Hepatocyte (in vitro differentiated cells): ENCODE measurements at regions not wholly inside any gene's neighbourhood (a gene's known extent, or its start where the extent isn't known, plus 50 kb on each side); places are given as distances from the start of the nearest gene placed in this dataset.

Source experiments
- EZH2 ChIP-seq: fragments of 200-600 bp; sonication (generic); IDR thresholded peaks from 2 replicates; pipeline ENCODE4 v1.6.1; 2016; ENCODE audit warnings: antibody characterized with exemption, mild to moderate bottlenecking, borderline replicate concordance
- TF ChIP-seq, protein P1 (sequence below): fragments of 200-600 bp; sonication (generic); IDR thresholded peaks from 2 replicates; pipeline ENCODE4 v1.5.1; 2016; ENCODE audit warnings: antibody characterized with exemption, mild to moderate bottlenecking; ENCODE audit not compliant: poor library complexity

DNA sequence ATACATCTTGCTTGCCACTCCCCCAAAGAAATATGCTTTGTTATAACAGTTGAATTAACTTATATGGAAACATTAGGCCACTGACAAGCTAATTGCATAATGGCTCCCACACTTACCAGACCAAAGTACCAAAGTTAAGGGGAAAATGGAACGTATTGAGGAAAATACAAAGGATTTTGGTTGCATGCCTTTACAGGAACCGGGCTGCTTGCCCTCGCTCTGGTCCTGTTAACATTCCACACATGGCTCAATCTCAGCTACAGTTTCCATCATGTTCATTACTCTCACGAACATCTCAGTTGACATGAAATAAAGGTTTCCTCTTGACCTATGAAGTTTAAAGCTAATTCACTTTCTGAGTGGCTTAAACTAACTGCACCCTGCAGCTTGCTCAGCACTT lies 220.7 kb upstream of the RXFP2 start:
- TF ChIP-seq, protein P1, sequence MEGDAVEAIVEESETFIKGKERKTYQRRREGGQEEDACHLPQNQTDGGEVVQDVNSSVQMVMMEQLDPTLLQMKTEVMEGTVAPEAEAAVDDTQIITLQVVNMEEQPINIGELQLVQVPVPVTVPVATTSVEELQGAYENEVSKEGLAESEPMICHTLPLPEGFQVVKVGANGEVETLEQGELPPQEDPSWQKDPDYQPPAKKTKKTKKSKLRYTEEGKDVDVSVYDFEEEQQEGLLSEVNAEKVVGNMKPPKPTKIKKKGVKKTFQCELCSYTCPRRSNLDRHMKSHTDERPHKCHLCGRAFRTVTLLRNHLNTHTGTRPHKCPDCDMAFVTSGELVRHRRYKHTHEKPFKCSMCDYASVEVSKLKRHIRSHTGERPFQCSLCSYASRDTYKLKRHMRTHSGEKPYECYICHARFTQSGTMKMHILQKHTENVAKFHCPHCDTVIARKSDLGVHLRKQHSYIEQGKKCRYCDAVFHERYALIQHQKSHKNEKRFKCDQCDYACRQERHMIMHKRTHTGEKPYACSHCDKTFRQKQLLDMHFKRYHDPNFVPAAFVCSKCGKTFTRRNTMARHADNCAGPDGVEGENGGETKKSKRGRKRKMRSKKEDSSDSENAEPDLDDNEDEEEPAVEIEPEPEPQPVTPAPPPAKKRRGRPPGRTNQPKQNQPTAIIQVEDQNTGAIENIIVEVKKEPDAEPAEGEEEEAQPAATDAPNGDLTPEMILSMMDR = no peak
- TF ChIP-seq EZH2 = no peak
